ENCODE measurements at regions not wholly inside any gene's neighbourhood (a gene's known extent, or its start where the extent isn't known, plus 50 kb on each side); places are given as distances from the start of the nearest gene placed in this dataset.
A peak's percentile ranks its signal among the peaks of the same experiment; 100 is the strongest.

DNA sequence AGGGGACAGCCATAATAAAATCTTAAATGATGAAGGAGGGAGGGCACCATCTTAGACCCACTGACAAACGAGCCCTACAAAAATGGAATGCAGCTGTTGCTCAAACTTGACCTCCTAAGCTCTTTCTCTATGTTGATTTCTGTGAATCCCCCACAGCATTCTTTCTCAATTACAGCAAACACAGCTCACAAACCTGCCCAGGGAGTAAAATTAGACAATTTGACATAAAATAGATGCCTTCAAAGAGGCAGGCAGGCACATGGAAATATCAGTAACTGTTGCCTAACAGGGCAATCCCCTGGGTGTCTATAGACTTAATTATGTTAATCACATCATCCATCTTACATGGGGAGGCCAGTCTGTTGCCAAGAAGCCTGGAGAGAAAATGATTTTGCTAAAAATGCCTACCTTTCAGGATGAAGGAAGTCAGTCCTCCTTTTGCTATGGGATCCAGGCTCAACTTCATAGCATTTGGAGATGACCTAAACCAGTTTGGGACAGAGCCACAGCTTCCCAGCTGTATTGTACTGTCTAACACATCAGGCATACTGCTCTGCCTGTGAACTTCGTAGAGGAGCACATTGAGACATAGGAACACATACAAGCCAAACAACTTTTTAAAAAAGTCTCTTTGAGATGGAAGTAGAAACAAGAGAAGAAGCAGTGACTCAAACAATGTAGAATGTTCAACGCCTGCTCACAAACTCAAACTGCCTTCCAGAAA, 1177.4 kb downstream of the SORCS1 start:
- H3K27ac ChIP-seq = no peak overlapping the region
- DNase-seq (ENCODE audit: low read depth in 1 of 2, low spot score in 1 of 2) = no peak
- TF ChIP-seq, protein P1, sequence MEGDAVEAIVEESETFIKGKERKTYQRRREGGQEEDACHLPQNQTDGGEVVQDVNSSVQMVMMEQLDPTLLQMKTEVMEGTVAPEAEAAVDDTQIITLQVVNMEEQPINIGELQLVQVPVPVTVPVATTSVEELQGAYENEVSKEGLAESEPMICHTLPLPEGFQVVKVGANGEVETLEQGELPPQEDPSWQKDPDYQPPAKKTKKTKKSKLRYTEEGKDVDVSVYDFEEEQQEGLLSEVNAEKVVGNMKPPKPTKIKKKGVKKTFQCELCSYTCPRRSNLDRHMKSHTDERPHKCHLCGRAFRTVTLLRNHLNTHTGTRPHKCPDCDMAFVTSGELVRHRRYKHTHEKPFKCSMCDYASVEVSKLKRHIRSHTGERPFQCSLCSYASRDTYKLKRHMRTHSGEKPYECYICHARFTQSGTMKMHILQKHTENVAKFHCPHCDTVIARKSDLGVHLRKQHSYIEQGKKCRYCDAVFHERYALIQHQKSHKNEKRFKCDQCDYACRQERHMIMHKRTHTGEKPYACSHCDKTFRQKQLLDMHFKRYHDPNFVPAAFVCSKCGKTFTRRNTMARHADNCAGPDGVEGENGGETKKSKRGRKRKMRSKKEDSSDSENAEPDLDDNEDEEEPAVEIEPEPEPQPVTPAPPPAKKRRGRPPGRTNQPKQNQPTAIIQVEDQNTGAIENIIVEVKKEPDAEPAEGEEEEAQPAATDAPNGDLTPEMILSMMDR (IDR thresholded peaks at IDR 0.05; ENCODE audit: low read depth, low read length) = no peak

DNA sequence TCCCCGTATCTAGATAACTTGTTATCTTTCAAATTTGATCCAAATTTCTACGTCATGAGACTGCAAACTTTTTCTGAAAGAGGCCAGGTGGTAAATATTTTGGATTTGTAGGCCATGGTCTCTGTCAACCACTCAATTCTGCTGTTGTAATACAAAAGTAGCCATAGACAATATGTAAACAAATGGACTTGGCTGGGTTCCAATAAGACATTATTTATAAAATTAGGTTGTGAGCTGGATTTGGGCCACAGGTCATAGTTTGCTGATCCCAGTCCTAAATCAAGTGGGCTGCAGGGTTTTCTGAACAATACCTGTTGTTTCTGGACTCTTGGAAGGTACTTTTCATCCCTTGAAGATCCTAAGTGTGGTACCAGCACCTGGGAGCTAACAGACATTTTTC, 1178.0 kb downstream of the SORCS1 start:
- no peak overlapping the region for H3K27ac ChIP-seq
- H3K36me3 ChIP-seq = no peaks in the 10 kb centered on the region

More for the DNA sequence above, 1177.4 kb downstream of the SORCS1 start:
- Histone ChIP-seq H3K36me3 (no peaks in the 10 kb centered on the region), H3K4me1 (ENCODE audit: low read depth) (peaks cover 3% of the 10 kb centered on the region), H3K27me3 (no peaks in the 10 kb centered on the region), H3K9me3 (ENCODE audit: low read depth) (no peaks in the 10 kb centered on the region), H3K4me3 (no peak overlapping the region)

DNA sequence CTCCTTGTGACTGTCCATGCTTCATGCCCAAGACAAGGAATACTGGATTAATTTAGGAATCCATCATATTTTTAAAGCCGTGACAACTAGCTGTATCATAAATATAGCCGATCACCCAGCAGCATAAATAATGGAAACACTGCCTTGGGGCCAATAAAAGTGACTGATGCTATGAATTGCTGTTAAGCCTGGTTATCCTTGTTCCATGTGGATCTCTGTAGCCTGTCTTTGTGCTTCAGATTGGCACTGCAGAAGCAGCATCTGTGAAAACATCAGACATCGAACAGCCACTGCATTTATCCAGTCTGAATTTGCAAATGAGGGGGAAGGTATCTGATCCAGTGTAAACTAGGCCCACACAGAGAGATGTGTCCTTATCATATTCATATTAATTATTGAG, 1181.8 kb downstream of the SORCS1 start:
- H3K4me1 ChIP-seq (ENCODE audit: low read depth) = peaks cover 3% of the 10 kb centered on the region
- H3K27ac ChIP-seq = no peak overlapping the region
- no peaks in the 10 kb centered on the region for H3K36me3 ChIP-seq
- no peak overlapping the region for H3K4me3 ChIP-seq
- no peak for DNase-seq (ENCODE audit: low read depth in 1 of 2, low spot score in 1 of 2)
- no peaks in the 10 kb centered on the region for H3K9me3 ChIP-seq (ENCODE audit: low read depth)
- TF ChIP-seq, protein P1 (IDR thresholded peaks at IDR 0.05; ENCODE audit: low read depth, low read length) = no peak
- H3K27me3 ChIP-seq = no peaks in the 10 kb centered on the region

More for the DNA sequence above, 1178.0 kb downstream of the SORCS1 start:
- Histone ChIP-seq H3K27me3 (no peaks in the 10 kb centered on the region), H3K4me1 (ENCODE audit: low read depth) (peaks cover 3% of the 10 kb centered on the region), H3K4me3 (no peak overlapping the region), H3K9me3 (ENCODE audit: low read depth) (no peaks in the 10 kb centered on the region)
- TF ChIP-seq, protein P1 (IDR thresholded peaks at IDR 0.05; ENCODE audit: low read depth, low read length) = no peak
- DNase-seq (ENCODE audit: low read depth in 1 of 2, low spot score in 1 of 2) = no peak

DNA sequence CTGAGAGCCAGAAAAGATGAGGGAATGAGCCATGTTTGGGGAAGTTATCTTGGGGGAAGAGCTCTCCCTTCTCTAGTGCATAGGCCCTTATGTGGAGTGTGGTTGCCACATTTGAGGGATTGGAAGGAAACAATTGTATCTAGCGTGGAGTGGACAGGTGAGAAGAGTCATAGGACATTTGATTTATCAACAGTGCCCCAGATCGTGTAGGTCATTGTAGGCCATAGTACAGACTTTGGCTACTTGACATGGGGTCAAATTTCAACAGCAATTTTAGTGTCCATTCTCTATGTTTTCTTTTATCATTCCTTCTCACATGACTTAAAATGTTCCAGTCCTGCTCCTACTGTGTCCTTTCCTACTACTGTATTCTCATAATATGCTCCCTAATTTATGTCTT, 1182.8 kb downstream of the SORCS1 start:
- Histone ChIP-seq H3K36me3 (no peaks in the 10 kb centered on the region), H3K27me3 (no peaks in the 10 kb centered on the region), H3K4me3 (no peak overlapping the region), H3K27ac (no peak overlapping the region), H3K4me1 (ENCODE audit: low read depth) (peaks cover 3% of the 10 kb centered on the region), H3K9me3 (ENCODE audit: low read depth) (no peaks in the 10 kb centered on the region)
- no peak for DNase-seq (ENCODE audit: low read depth in 1 of 2, low spot score in 1 of 2)
- TF ChIP-seq, protein P1 (IDR thresholded peaks at IDR 0.05; ENCODE audit: low read depth, low read length) = no peak

DNA sequence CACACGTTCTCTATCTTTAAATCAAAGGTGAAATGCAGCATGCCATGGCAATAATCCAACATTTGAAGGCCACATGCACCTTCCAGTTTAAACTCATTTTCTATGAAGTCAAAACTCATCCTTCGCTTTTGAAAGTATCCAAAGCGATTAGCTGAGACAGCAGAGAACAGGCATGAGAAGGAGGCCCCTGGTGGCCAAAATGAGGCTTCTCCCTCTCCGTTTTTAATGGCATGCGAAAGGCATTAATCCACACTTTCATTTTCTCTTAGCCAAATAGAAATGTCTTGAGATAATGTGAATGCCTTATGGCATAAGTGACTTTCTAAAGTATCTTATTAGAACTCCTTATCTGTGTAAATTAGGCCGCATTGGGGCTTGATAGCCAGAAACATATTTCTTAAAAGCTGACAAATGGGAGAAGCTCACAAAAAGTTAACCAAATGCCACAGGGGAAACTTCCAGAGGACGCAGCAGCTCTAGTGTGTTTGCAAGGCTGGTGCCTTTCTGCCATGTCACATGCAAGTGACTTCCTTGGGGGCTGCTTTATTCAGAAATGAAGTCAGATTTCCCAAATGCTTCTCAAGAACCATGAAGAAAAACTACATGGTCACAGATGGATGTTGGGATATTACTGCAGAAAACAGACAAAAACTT, 1189.6 kb downstream of the SORCS1 start:
- Histone ChIP-seq H3K9me3 (ENCODE audit: low read depth) (no peaks in the 10 kb centered on the region), H3K27me3 (no peaks in the 10 kb centered on the region), H3K4me1 (ENCODE audit: low read depth) (no peaks in the 10 kb centered on the region), H3K36me3 (no peaks in the 10 kb centered on the region), H3K27ac (no peak overlapping the region), H3K4me3 (no peak overlapping the region)
- DNase-seq (ENCODE audit: low read depth in 1 of 2, low spot score in 1 of 2) = peak; percentile 47 to 52
- TF ChIP-seq, protein P1 (IDR thresholded peaks at IDR 0.05; ENCODE audit: low read depth, low read length) = peak; percentile 79
